OCI-LY7 (cell line): ENCODE measurements at regions not wholly inside any gene's neighbourhood (a gene's known extent, or its start where the extent isn't known, plus 50 kb on each side); places are given as distances from the start of the nearest gene placed in this dataset.

ENCODE experiments used
- BruUV-seq: library from RNA; stranded (reverse); fragments of 400-500 nt; replicated peaks from 2 replicates; lab custom pipeline; 2021; lab: Mats Ljungman, UMichigan
- CTCF ChIA-PET: fragments of 300-600 bp; sonication (Branson Sonifier 250); formaldehyde crosslinking; loops from one replicate; lab custom pipeline; 2022; ENCODE audit warnings: antibody characterized with exemption; ENCODE audit not compliant: unreplicated experiment; lab: Charles Lee
- POLR2A ChIA-PET: fragments of 300-600 bp; sonication (Branson Sonifier 250); formaldehyde crosslinking; loops from one replicate; lab custom pipeline; 2022; ENCODE audit warnings: antibody characterized with exemption; lab: Charles Lee
- DNase-seq: peaks from one replicate; pipeline ENCODE4 v3.0.0-alpha.2; 2015; ENCODE audit warnings: low spot score
- H2AFZ ChIP-seq: fragments of 200-600 bp; sonication (generic), shearing (Covaris generic); 2 replicates; pipeline ENCODE4 v1.6.1; 2014; ENCODE audit warnings: mild to moderate bottlenecking, antibody characterized with exemption, low read length, moderate library complexity
- H3K27ac ChIP-seq: fragments of 200-600 bp; sonication (generic); 2 replicates; pipeline ENCODE4 v1.5.1; 2014; ENCODE audit warnings: mixed run types, low read depth, mild to moderate bottlenecking, moderate library complexity, low read length, inconsistent platforms; ENCODE audit not compliant: poor library complexity, severe bottlenecking
- H3K36me3 ChIP-seq: fragments of 200-600 bp; sonication (generic); 2 replicates; pipeline ENCODE4 v1.6.1; 2014; ENCODE audit warnings: mild to moderate bottlenecking, antibody characterized with exemption, low read length, moderate library complexity, mixed read lengths; ENCODE audit not compliant: insufficient read depth
- H3K4me1 ChIP-seq: fragments of 200-600 bp; sonication (generic); 2 replicates; pipeline ENCODE4 v1.5.1; 2014; ENCODE audit warnings: mild to moderate bottlenecking, low read length; ENCODE audit not compliant: insufficient read depth, poor library complexity, severe bottlenecking
- H3K4me2 ChIP-seq: fragments of 200-600 bp; sonication (generic); 2 replicates; pipeline ENCODE4 v1.6.1; 2014; ENCODE audit warnings: mild to moderate bottlenecking, low read length
- H3K4me3 ChIP-seq: fragments of 200-600 bp; sonication (generic); 2 replicates; pipeline ENCODE4 v1.5.1; 2014; ENCODE audit warnings: mild to moderate bottlenecking, low read depth, low read length; ENCODE audit not compliant: poor library complexity, severe bottlenecking
- H3K79me2 ChIP-seq: fragments of 200-600 bp; sonication (generic); 2 replicates; pipeline ENCODE4 v1.6.1; 2016; ENCODE audit warnings: low read depth, mild to moderate bottlenecking, low read length, moderate library complexity, mixed read lengths; ENCODE audit not compliant: insufficient read depth
- H3K9me2 ChIP-seq: fragments of 200-600 bp; sonication (generic); 2 replicates; pipeline ENCODE4 v1.6.1; 2016; ENCODE audit warnings: mild to moderate bottlenecking, low read length, mixed read lengths; ENCODE audit not compliant: insufficient read depth
- H3K9me3 ChIP-seq: fragments of 200-600 bp; sonication (generic); 2 replicates; pipeline ENCODE4 v1.6.1; 2014; ENCODE audit warnings: mild to moderate bottlenecking, mixed run types, low read length, mixed read lengths
- H4K20me1 ChIP-seq: fragments of 200-600 bp; sonication (generic); 2 replicates; pipeline ENCODE4 v1.6.1; 2014; ENCODE audit warnings: mild to moderate bottlenecking, antibody characterized with exemption, low read length, moderate library complexity, mixed read lengths; ENCODE audit not compliant: insufficient read depth
- EZH2phosphoT487 ChIP-seq: fragments of 200-600 bp; sonication (generic); IDR thresholded peaks from 2 replicates; pipeline ENCODE4 v1.6.1; 2018; ENCODE audit warnings: low read depth, borderline replicate concordance, mild to moderate bottlenecking, mixed run types, antibody characterized with exemption, low read length, moderate library complexity, mixed read lengths
- intact Hi-C: fragments of 100-400 bp; cut with micrococcal nuclease; formaldehyde crosslinking; loops from one replicate; pipeline ENCODE4 v1.10.0; 2022; ENCODE audit not compliant: unreplicated experiment
- TF ChIP-seq, protein P1 (sequence below): fragments of 200-600 bp; sonication (generic); conservative IDR thresholded peaks from 2 replicates; pipeline ENCODE4 v1.5.1; 2014; ENCODE audit warnings: mild to moderate bottlenecking, antibody characterized with exemption, low read length, moderate library complexity, mixed read lengths

DNA sequence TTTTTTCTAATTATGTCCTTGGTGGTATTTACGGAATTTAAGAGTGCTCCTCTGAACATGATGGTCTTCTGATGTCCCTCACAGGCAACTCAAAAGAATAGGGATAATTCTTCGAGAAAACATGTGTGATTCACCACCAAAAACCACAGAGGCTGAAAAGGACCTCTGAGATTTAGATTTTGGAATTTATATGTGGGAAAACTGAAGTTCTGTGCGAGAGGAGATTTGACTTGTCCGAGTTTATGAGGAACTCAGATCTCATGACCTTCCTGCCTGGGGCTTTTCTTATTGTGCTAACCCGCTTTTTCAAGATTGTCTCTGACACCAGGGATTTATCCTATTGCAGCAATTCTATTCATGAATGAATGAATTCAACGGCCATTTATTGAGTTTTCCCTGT is 142.4 kb downstream of the FAM43A start:
- intact Hi-C loops: no loop called here
- CTCF ChIA-PET: no interaction called here
- BruUV-seq: no TSS peak

DNA sequence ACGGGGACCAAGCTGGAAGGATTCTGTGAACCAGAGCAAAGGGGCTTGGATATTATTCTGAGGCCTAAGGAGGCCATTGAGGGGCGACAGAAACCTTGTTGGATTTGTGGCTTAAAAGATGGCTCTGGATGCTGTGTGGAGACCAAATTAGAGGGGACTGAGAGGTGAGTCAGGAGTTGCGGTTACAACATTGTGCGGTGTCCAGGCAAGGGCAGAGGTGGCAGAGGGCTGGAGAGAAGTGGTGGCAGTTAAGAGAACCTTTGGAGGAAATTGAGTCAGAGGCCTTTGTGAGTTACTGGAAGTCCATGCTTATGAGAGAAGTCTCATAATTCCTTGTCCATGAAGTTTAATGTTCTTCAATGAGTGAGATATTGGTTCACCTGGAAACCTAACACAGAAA is 143.2 kb downstream of the FAM43A start:
- DNase-seq: no peak
- intact Hi-C loops: no loop called here

More for the DNA sequence above, 142.4 kb downstream of the FAM43A start:
- H3K9me3 ChIP-seq: no peaks in the 10 kb centered on the region
- no peak overlapping the region for H3K4me3 ChIP-seq
- H2AFZ ChIP-seq: no peak overlapping the region
- no peak for DNase-seq
- POLR2A ChIA-PET: interaction anchor here (1.3 kb wide), 1 partner anchor 160 kb away, joined by 4 read pairs; no protein-coding TSS in a partner anchor
- no peak for TF ChIP-seq EZH2phosphoT487
- TF ChIP-seq, protein P1, sequence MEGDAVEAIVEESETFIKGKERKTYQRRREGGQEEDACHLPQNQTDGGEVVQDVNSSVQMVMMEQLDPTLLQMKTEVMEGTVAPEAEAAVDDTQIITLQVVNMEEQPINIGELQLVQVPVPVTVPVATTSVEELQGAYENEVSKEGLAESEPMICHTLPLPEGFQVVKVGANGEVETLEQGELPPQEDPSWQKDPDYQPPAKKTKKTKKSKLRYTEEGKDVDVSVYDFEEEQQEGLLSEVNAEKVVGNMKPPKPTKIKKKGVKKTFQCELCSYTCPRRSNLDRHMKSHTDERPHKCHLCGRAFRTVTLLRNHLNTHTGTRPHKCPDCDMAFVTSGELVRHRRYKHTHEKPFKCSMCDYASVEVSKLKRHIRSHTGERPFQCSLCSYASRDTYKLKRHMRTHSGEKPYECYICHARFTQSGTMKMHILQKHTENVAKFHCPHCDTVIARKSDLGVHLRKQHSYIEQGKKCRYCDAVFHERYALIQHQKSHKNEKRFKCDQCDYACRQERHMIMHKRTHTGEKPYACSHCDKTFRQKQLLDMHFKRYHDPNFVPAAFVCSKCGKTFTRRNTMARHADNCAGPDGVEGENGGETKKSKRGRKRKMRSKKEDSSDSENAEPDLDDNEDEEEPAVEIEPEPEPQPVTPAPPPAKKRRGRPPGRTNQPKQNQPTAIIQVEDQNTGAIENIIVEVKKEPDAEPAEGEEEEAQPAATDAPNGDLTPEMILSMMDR: no peak
- no peaks in the 10 kb centered on the region for H4K20me1 ChIP-seq
- no peak overlapping the region for H3K4me2 ChIP-seq
- H3K4me1 ChIP-seq: peaks cover 4% of the 10 kb centered on the region
- H3K36me3 ChIP-seq: no peaks in the 10 kb centered on the region
- no peaks in the 10 kb centered on the region for H3K9me2 ChIP-seq
- no peak overlapping the region for H3K27ac ChIP-seq
- H3K79me2 ChIP-seq: no peaks in the 10 kb centered on the region

DNA sequence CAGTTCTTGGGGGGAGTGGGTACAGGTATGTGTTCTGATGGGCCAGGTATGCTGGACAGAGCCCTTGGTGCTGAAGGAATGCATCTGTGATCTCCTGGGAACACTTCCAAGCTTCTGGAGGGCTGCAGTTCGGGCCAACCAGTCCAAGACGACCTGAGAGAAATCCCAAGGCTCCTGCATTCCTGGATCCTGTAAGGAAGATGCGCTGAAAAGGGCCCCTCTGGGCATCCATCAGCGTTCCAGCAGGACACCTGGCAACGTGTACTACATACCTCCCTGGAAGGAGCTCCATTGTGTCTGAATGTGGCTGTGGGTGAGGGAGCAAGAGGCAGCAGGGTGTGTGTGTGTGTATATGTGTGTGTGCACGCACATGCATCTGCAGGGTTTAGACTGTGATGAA is 144.7 kb downstream of the FAM43A start:
- ChIA-PET POLR2A (no interaction called here), CTCF (interaction anchor here (1.6 kb wide), 1 partner anchor 148 kb away, joined by 5 read pairs; no protein-coding TSS in a partner anchor)

More for the DNA sequence above, 143.2 kb downstream of the FAM43A start:
- H4K20me1 ChIP-seq: no peaks in the 10 kb centered on the region
- no peak overlapping the region for H2AFZ ChIP-seq
- H3K4me1 ChIP-seq: no peaks in the 10 kb centered on the region
- no peaks in the 10 kb centered on the region for H3K9me2 ChIP-seq
- BruUV-seq: no TSS peak
- H3K4me3 ChIP-seq: no peak overlapping the region
- TF ChIP-seq, protein P1: no peak
- TF ChIP-seq EZH2phosphoT487: no peak
- ChIA-PET CTCF (no interaction called here), POLR2A (no interaction called here)
- no peak overlapping the region for H3K4me2 ChIP-seq
- no peaks in the 10 kb centered on the region for H3K36me3 ChIP-seq
- no peaks in the 10 kb centered on the region for H3K79me2 ChIP-seq
- no peaks in the 10 kb centered on the region for H3K9me3 ChIP-seq
- H3K27ac ChIP-seq: no peak overlapping the region

More for the DNA sequence above, 144.7 kb downstream of the FAM43A start:
- BruUV-seq: no TSS peak
- no peaks in the 10 kb centered on the region for H4K20me1 ChIP-seq
- no peak for DNase-seq
- H3K4me2 ChIP-seq: no peak overlapping the region
- no peak overlapping the region for H2AFZ ChIP-seq
- no peaks in the 10 kb centered on the region for H3K9me2 ChIP-seq
- H3K36me3 ChIP-seq: no peaks in the 10 kb centered on the region
- H3K27ac ChIP-seq: no peak overlapping the region
- no peak for TF ChIP-seq EZH2phosphoT487
- TF ChIP-seq, protein P1: no peak
- H3K4me3 ChIP-seq: no peak overlapping the region
- H3K79me2 ChIP-seq: no peaks in the 10 kb centered on the region
- no peaks in the 10 kb centered on the region for H3K4me1 ChIP-seq
- no peaks in the 10 kb centered on the region for H3K9me3 ChIP-seq
- intact Hi-C loops: no loop called here
